GM23338 (cell line): ENCODE measurements at regions not wholly inside any gene's neighbourhood (a gene's known extent, or its start where the extent isn't known, plus 50 kb on each side); places are given as distances from the start of the nearest gene placed in this dataset.

Experiments used
- ATAC-seq: fragments of 200-7000 bp; cut with Tn5 transposase; 3 replicates; pipeline ENCODE4 v1.9.1; 2020
- DNase-seq: peaks from one replicate; pipeline ENCODE4 v3.0.0-alpha.2; 2015; ENCODE audit warnings: low spot score
- H2AFZ ChIP-seq: fragments of 200-600 bp; sonication (generic); 2 replicates; pipeline ENCODE4 v1.8.0; 2016; ENCODE audit warnings: antibody characterized with exemption, mild to moderate bottlenecking, moderate library complexity
- H3F3A ChIP-seq: fragments of 200-600 bp; sonication (generic); replicated peaks from 2 replicates; pipeline ENCODE4 v1.8.0; 2017; ENCODE audit warnings: antibody characterized with exemption, mixed run types, low read depth
- H3K27ac ChIP-seq: fragments of 200-600 bp; sonication (generic); 2 replicates; pipeline ENCODE4 v1.6.1; 2016; ENCODE audit warnings: low read depth
- H3K27me3 ChIP-seq: fragments of 200-600 bp; sonication (generic); 2 replicates; pipeline ENCODE4 v1.8.0; 2016; ENCODE audit warnings: mild to moderate bottlenecking, mixed run types, moderate library complexity; ENCODE audit not compliant: insufficient read depth
- H3K36me3 ChIP-seq: fragments of 200-600 bp; sonication (generic); 2 replicates; pipeline ENCODE4 v1.8.0; 2016; ENCODE audit warnings: mild to moderate bottlenecking; ENCODE audit not compliant: insufficient read depth
- H3K4me1 ChIP-seq: fragments of 200-600 bp; sonication (generic); 2 replicates; pipeline ENCODE4 v1.8.0; 2016; ENCODE audit warnings: mild to moderate bottlenecking, moderate library complexity; ENCODE audit not compliant: insufficient read depth
- H3K4me2 ChIP-seq: fragments of 200-600 bp; sonication (generic); 2 replicates; pipeline ENCODE4 v1.7.1; 2017; ENCODE audit warnings: mixed run types
- H3K4me3 ChIP-seq: fragments of 200-600 bp; sonication (generic); 2 replicates; pipeline ENCODE4 v1.6.1; 2016; ENCODE audit warnings: mixed run types
- H3K79me2 ChIP-seq: fragments of 200-600 bp; sonication (generic); replicated peaks from 2 replicates; pipeline ENCODE4 v1.8.0; 2017; ENCODE audit warnings: mild to moderate bottlenecking; ENCODE audit not compliant: insufficient read depth
- H3K9me2 ChIP-seq: fragments of 200-600 bp; sonication (generic); 2 replicates; pipeline ENCODE4 v1.8.0; 2017; ENCODE audit not compliant: insufficient read depth
- H4K20me1 ChIP-seq: fragments of 200-600 bp; sonication (generic); replicated peaks from 2 replicates; pipeline ENCODE4 v1.8.0; 2017; ENCODE audit warnings: mild to moderate bottlenecking; ENCODE audit not compliant: insufficient read depth
- H3K27ac Mint-ChIP-seq: 2 replicates; pipeline ENCODE4 v1.8.0; 2020; ENCODE audit warnings: inconsistent platforms, mild to moderate bottlenecking, moderate library complexity, mixed read lengths
- H3K27me3 Mint-ChIP-seq: 3 replicates; pipeline ENCODE4 v1.8.0; 2022; ENCODE audit warnings: low read depth, mild to moderate bottlenecking, moderate library complexity, mixed read lengths, inconsistent platforms; ENCODE audit not compliant: insufficient read depth, poor library complexity
- H3K36me3 Mint-ChIP-seq: 3 replicates; pipeline ENCODE4 v1.8.0; 2021; ENCODE audit warnings: low read depth, mild to moderate bottlenecking, inconsistent platforms, moderate library complexity, mixed read lengths
- H3K4me1 Mint-ChIP-seq: 3 replicates; pipeline ENCODE4 v1.8.0; 2020; ENCODE audit warnings: mild to moderate bottlenecking, inconsistent platforms, mixed read lengths
- H3K4me3 Mint-ChIP-seq: 3 replicates; pipeline ENCODE4 v1.8.0; 2021; ENCODE audit warnings: moderate library complexity, mild to moderate bottlenecking, inconsistent platforms, mixed read lengths
- H3K9me3 Mint-ChIP-seq: 3 replicates; pipeline ENCODE4 v1.8.0; 2020; ENCODE audit warnings: moderate library complexity, mild to moderate bottlenecking, inconsistent platforms, mixed read lengths
- CREB1 ChIP-seq: fragments of 250-450 bp; sonication (Bioruptor Pico); IDR thresholded peaks from 2 replicates; pipeline ENCODE4 v1.5.0; 2020; ENCODE audit warnings: low read depth, mild to moderate bottlenecking, moderate library complexity
- EZH2 ChIP-seq: fragments of 200-600 bp; sonication (generic); IDR thresholded peaks from one replicate; pipeline ENCODE4 v1.8.0; 2017; ENCODE audit warnings: antibody characterized with exemption, mild to moderate bottlenecking, low read depth; ENCODE audit not compliant: unreplicated experiment
- EZH2phosphoT487 ChIP-seq: fragments of 200-600 bp; sonication (generic); IDR thresholded peaks from one replicate; pipeline ENCODE4 v1.8.1; 2018; ENCODE audit warnings: antibody characterized with exemption; ENCODE audit not compliant: unreplicated experiment
- JUNB ChIP-seq: IDR thresholded peaks from one replicate; pipeline ENCODE4 v1.6.1; 2016; ENCODE audit warnings: antibody characterized with exemption; ENCODE audit not compliant: unreplicated experiment
- NANOG ChIP-seq: IDR thresholded peaks from 2 replicates; pipeline ENCODE4 v1.6.1; 2016; ENCODE audit warnings: antibody characterized with exemption, borderline replicate concordance
- POLR2AphosphoS5 ChIP-seq: IDR thresholded peaks from 2 replicates; pipeline ENCODE4 v1.6.1; 2016; ENCODE audit warnings: antibody characterized with exemption, low read depth
- STAT1 ChIP-seq: IDR thresholded peaks from one replicate; pipeline ENCODE4 v1.6.1; 2016; ENCODE audit warnings: antibody characterized with exemption; ENCODE audit not compliant: unreplicated experiment
- ZNF114 ChIP-seq: fragments of 250-450 bp; sonication (Bioruptor Pico); IDR thresholded peaks from 2 replicates; pipeline ENCODE4 v1.5.0; 2020; ENCODE audit warnings: mild to moderate bottlenecking, moderate library complexity
- ZNF331 ChIP-seq: fragments of 250-450 bp; sonication (Bioruptor Pico); IDR thresholded peaks from 2 replicates; pipeline ENCODE4 v1.5.0; 2020; ENCODE audit warnings: low read depth, mild to moderate bottlenecking, moderate library complexity
- TF ChIP-seq, protein P1 (sequence below), 2 experiments: fragments of 200-600 bp in 1 of 2; sonication (generic) in 1 of 2; conservative IDR thresholded peaks; 2 replicates each; pipeline versions ENCODE4 v1.5.1 to v1.6.1; 2016 to 2017; ENCODE audit warnings: antibody characterized with exemption in 2 of 2, low read depth in 2 of 2, mild to moderate bottlenecking in 2 of 2, moderate library complexity in 1 of 2
- TF ChIP-seq, protein P2 (sequence below): IDR thresholded peaks from 2 replicates; pipeline ENCODE4 v1.6.1; 2016; ENCODE audit warnings: antibody characterized with exemption
- TF ChIP-seq, protein P3 (sequence below): fragments of 250-450 bp; sonication (Bioruptor Pico); IDR thresholded peaks from 2 replicates; pipeline ENCODE4 v1.5.0; 2020; ENCODE audit warnings: mild to moderate bottlenecking, moderate library complexity
- TF ChIP-seq, protein P4 (sequence below): IDR thresholded peaks from one replicate; pipeline ENCODE4 v1.6.1; 2018; ENCODE audit warnings: antibody characterized with exemption; ENCODE audit not compliant: unreplicated experiment

DNA sequence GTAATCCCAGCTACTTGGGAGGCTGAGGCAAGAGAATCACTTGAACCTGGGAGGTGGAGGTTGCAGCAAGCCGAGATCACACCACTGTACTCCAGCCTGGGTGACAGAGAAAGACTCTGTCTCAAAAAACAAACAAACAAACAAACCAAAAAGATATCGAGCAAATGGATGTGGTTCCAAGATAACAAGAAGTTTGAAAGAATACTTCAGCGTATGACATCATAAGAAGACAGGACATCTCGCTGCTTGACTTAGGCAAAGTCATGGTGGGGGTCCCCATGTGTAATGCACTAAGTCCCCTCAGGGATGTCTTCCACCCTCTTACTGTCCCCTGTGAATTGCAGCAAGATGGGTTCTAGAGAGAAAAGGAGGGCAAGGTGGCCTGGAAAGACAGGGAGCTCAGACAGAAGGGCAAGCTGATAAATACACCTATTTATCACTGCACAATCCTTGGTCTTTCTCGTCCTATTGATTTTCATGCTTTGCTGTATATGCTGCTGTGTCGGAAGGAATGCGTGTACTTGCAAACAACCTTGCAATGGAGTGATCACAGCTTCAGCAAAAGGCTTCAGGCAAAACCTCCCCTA, 115.0 kb downstream of the BDH1 start:
- H3K27ac ChIP-seq: no peak overlapping the region
- H3K9me3 Mint-ChIP-seq: no peaks in the 10 kb centered on the region
- no peaks in the 10 kb centered on the region for H3K27me3 ChIP-seq
- H3K27me3 Mint-ChIP-seq: peaks cover 6% of the 10 kb centered on the region
- H3K4me1 ChIP-seq: no peaks in the 10 kb centered on the region
- H3K4me3 Mint-ChIP-seq: no peak overlapping the region
- no peak overlapping the region for H3K27ac Mint-ChIP-seq
- DNase-seq: no peak
- ATAC-seq: no peak
- H4K20me1 ChIP-seq: no peaks in the 10 kb centered on the region
- H3K4me3 ChIP-seq: no peak overlapping the region
- H3K79me2 ChIP-seq: no peaks in the 10 kb centered on the region
- H3K4me1 Mint-ChIP-seq: no peaks in the 10 kb centered on the region
- TF ChIP-seq, protein P1, sequence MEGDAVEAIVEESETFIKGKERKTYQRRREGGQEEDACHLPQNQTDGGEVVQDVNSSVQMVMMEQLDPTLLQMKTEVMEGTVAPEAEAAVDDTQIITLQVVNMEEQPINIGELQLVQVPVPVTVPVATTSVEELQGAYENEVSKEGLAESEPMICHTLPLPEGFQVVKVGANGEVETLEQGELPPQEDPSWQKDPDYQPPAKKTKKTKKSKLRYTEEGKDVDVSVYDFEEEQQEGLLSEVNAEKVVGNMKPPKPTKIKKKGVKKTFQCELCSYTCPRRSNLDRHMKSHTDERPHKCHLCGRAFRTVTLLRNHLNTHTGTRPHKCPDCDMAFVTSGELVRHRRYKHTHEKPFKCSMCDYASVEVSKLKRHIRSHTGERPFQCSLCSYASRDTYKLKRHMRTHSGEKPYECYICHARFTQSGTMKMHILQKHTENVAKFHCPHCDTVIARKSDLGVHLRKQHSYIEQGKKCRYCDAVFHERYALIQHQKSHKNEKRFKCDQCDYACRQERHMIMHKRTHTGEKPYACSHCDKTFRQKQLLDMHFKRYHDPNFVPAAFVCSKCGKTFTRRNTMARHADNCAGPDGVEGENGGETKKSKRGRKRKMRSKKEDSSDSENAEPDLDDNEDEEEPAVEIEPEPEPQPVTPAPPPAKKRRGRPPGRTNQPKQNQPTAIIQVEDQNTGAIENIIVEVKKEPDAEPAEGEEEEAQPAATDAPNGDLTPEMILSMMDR (conservative IDR thresholded peaks at IDR 0.05; ENCODE audit: low read depth in 2 of 2): no peak
- TF ChIP-seq ZNF331 (CRISPR knock-in tag): no peak
- no peak for TF ChIP-seq NANOG
- no peak for TF ChIP-seq JUNB
- no peak for TF ChIP-seq STAT1
- no peak for TF ChIP-seq ZNF114 (CRISPR knock-in tag)
- TF ChIP-seq CREB1 (CRISPR knock-in tag): no peak
- no peak for TF ChIP-seq EZH2phosphoT487
- TF ChIP-seq POLR2AphosphoS5: no peak
- TF ChIP-seq EZH2: no peak
- TF ChIP-seq, protein P2, sequence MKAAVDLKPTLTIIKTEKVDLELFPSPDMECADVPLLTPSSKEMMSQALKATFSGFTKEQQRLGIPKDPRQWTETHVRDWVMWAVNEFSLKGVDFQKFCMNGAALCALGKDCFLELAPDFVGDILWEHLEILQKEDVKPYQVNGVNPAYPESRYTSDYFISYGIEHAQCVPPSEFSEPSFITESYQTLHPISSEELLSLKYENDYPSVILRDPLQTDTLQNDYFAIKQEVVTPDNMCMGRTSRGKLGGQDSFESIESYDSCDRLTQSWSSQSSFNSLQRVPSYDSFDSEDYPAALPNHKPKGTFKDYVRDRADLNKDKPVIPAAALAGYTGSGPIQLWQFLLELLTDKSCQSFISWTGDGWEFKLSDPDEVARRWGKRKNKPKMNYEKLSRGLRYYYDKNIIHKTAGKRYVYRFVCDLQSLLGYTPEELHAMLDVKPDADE: no peak
- TF ChIP-seq, protein P3, sequence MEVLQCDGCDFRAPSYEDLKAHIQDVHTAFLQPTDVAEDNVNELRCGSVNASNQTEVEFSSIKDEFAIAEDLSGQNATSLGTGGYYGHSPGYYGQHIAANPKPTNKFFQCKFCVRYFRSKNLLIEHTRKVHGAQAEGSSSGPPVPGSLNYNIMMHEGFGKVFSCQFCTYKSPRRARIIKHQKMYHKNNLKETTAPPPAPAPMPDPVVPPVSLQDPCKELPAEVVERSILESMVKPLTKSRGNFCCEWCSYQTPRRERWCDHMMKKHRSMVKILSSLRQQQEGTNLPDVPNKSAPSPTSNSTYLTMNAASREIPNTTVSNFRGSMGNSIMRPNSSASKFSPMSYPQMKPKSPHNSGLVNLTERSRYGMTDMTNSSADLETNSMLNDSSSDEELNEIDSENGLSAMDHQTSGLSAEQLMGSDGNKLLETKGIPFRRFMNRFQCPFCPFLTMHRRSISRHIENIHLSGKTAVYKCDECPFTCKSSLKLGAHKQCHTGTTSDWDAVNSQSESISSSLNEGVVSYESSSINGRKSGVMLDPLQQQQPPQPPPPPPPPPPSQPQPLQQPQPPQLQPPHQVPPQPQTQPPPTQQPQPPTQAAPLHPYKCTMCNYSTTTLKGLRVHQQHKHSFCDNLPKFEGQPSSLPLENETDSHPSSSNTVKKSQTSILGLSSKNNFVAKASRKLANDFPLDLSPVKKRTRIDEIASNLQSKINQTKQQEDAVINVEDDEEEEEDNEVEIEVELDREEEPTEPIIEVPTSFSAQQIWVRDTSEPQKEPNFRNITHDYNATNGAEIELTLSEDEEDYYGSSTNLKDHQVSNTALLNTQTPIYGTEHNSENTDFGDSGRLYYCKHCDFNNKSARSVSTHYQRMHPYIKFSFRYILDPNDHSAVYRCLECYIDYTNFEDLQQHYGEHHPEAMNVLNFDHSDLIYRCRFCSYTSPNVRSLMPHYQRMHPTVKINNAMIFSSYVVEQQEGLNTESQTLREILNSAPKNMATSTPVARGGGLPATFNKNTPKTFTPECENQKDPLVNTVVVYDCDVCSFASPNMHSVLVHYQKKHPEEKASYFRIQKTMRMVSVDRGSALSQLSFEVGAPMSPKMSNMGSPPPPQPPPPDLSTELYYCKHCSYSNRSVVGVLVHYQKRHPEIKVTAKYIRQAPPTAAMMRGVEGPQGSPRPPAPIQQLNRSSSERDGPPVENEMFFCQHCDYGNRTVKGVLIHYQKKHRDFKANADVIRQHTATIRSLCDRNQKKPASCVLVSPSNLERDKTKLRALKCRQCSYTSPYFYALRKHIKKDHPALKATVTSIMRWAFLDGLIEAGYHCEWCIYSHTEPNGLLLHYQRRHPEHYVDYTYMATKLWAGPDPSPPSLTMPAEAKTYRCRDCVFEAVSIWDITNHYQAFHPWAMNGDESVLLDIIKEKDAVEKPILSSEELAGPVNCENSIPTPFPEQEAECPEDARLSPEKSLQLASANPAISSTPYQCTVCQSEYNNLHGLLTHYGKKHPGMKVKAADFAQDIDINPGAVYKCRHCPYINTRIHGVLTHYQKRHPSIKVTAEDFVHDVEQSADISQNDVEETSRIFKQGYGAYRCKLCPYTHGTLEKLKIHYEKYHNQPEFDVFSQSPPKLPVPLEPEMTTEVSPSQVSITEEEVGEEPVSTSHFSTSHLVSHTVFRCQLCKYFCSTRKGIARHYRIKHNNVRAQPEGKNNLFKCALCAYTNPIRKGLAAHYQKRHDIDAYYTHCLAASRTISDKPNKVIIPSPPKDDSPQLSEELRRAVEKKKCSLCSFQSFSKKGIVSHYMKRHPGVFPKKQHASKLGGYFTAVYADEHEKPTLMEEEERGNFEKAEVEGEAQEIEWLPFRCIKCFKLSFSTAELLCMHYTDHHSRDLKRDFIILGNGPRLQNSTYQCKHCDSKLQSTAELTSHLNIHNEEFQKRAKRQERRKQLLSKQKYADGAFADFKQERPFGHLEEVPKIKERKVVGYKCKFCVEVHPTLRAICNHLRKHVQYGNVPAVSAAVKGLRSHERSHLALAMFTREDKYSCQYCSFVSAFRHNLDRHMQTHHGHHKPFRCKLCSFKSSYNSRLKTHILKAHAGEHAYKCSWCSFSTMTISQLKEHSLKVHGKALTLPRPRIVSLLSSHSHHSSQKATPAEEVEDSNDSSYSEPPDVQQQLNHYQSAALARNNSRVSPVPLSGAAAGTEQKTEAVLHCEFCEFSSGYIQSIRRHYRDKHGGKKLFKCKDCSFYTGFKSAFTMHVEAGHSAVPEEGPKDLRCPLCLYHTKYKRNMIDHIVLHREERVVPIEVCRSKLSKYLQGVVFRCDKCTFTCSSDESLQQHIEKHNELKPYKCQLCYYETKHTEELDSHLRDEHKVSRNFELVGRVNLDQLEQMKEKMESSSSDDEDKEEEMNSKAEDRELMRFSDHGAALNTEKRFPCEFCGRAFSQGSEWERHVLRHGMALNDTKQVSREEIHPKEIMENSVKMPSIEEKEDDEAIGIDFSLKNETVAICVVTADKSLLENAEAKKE (CRISPR knock-in tag): no peak
- TF ChIP-seq, protein P4, sequence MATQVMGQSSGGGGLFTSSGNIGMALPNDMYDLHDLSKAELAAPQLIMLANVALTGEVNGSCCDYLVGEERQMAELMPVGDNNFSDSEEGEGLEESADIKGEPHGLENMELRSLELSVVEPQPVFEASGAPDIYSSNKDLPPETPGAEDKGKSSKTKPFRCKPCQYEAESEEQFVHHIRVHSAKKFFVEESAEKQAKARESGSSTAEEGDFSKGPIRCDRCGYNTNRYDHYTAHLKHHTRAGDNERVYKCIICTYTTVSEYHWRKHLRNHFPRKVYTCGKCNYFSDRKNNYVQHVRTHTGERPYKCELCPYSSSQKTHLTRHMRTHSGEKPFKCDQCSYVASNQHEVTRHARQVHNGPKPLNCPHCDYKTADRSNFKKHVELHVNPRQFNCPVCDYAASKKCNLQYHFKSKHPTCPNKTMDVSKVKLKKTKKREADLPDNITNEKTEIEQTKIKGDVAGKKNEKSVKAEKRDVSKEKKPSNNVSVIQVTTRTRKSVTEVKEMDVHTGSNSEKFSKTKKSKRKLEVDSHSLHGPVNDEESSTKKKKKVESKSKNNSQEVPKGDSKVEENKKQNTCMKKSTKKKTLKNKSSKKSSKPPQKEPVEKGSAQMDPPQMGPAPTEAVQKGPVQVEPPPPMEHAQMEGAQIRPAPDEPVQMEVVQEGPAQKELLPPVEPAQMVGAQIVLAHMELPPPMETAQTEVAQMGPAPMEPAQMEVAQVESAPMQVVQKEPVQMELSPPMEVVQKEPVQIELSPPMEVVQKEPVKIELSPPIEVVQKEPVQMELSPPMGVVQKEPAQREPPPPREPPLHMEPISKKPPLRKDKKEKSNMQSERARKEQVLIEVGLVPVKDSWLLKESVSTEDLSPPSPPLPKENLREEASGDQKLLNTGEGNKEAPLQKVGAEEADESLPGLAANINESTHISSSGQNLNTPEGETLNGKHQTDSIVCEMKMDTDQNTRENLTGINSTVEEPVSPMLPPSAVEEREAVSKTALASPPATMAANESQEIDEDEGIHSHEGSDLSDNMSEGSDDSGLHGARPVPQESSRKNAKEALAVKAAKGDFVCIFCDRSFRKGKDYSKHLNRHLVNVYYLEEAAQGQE: no peak
- no peaks in the 10 kb centered on the region; the same call in 2 of the 3 replicates for H3K36me3 Mint-ChIP-seq
- peaks cover 8% of the 10 kb centered on the region; the same call in 1 of the 2 replicates for H3K9me2 ChIP-seq
- no peaks in the 10 kb centered on the region for H3K36me3 ChIP-seq
- H3K4me2 ChIP-seq: no peak overlapping the region
- H2AFZ ChIP-seq: no peak overlapping the region
- H3F3A ChIP-seq: no peaks in the 10 kb centered on the region
